ENCODE measurements at regions not wholly inside any gene's neighbourhood (a gene's known extent, or its start where the extent isn't known, plus 50 kb on each side); places are given as distances from the start of the nearest gene placed in this dataset.

DNA sequence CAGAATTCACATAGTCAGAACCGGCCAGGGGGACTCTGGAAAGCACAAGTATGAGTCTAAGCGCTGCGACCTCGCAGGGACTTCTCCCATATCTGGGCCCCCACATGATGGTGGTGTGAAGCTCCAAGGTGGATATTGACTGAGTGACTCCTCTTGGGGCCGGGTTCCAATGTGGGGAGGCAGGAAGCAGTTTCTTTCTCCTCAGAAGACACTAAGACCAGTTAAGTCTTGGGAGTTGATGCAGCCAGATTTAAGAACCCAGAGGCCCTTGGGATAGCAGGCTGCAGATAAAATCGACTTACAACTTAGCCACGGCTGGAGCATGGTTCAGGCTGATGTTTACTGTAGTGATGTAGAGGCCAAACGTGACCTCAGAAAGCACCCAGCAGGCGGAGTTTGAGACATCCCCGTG is 55.4 kb upstream of the KLF13 start (continued):
- TF ChIP-seq, protein P1, sequence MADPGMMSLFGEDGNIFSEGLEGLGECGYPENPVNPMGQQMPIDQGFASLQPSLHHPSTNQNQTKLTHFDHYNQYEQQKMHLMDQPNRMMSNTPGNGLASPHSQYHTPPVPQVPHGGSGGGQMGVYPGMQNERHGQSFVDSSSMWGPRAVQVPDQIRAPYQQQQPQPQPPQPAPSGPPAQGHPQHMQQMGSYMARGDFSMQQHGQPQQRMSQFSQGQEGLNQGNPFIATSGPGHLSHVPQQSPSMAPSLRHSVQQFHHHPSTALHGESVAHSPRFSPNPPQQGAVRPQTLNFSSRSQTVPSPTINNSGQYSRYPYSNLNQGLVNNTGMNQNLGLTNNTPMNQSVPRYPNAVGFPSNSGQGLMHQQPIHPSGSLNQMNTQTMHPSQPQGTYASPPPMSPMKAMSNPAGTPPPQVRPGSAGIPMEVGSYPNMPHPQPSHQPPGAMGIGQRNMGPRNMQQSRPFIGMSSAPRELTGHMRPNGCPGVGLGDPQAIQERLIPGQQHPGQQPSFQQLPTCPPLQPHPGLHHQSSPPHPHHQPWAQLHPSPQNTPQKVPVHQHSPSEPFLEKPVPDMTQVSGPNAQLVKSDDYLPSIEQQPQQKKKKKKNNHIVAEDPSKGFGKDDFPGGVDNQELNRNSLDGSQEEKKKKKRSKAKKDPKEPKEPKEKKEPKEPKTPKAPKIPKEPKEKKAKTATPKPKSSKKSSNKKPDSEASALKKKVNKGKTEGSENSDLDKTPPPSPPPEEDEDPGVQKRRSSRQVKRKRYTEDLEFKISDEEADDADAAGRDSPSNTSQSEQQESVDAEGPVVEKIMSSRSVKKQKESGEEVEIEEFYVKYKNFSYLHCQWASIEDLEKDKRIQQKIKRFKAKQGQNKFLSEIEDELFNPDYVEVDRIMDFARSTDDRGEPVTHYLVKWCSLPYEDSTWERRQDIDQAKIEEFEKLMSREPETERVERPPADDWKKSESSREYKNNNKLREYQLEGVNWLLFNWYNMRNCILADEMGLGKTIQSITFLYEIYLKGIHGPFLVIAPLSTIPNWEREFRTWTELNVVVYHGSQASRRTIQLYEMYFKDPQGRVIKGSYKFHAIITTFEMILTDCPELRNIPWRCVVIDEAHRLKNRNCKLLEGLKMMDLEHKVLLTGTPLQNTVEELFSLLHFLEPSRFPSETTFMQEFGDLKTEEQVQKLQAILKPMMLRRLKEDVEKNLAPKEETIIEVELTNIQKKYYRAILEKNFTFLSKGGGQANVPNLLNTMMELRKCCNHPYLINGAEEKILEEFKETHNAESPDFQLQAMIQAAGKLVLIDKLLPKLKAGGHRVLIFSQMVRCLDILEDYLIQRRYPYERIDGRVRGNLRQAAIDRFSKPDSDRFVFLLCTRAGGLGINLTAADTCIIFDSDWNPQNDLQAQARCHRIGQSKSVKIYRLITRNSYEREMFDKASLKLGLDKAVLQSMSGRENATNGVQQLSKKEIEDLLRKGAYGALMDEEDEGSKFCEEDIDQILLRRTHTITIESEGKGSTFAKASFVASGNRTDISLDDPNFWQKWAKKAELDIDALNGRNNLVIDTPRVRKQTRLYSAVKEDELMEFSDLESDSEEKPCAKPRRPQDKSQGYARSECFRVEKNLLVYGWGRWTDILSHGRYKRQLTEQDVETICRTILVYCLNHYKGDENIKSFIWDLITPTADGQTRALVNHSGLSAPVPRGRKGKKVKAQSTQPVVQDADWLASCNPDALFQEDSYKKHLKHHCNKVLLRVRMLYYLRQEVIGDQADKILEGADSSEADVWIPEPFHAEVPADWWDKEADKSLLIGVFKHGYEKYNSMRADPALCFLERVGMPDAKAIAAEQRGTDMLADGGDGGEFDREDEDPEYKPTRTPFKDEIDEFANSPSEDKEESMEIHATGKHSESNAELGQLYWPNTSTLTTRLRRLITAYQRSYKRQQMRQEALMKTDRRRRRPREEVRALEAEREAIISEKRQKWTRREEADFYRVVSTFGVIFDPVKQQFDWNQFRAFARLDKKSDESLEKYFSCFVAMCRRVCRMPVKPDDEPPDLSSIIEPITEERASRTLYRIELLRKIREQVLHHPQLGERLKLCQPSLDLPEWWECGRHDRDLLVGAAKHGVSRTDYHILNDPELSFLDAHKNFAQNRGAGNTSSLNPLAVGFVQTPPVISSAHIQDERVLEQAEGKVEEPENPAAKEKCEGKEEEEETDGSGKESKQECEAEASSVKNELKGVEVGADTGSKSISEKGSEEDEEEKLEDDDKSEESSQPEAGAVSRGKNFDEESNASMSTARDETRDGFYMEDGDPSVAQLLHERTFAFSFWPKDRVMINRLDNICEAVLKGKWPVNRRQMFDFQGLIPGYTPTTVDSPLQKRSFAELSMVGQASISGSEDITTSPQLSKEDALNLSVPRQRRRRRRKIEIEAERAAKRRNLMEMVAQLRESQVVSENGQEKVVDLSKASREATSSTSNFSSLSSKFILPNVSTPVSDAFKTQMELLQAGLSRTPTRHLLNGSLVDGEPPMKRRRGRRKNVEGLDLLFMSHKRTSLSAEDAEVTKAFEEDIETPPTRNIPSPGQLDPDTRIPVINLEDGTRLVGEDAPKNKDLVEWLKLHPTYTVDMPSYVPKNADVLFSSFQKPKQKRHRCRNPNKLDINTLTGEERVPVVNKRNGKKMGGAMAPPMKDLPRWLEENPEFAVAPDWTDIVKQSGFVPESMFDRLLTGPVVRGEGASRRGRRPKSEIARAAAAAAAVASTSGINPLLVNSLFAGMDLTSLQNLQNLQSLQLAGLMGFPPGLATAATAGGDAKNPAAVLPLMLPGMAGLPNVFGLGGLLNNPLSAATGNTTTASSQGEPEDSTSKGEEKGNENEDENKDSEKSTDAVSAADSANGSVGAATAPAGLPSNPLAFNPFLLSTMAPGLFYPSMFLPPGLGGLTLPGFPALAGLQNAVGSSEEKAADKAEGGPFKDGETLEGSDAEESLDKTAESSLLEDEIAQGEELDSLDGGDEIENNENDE (IDR thresholded peaks at IDR 0.05; ENCODE audit: insufficient replicate concordance, low read length): no peak
- no peak for TF ChIP-seq MAFK (IDR thresholded peaks at IDR 0.05; ENCODE audit: low read depth, low read length)
- no peak for TF ChIP-seq RAD21 (IDR thresholded peaks at IDR 0.05 in 1 of 2, conservative IDR thresholded peaks at IDR 0.05 in 1 of 2; ENCODE audit: low read depth in 2 of 2, low read length in 2 of 2)
- TF ChIP-seq ZNF274 (IDR thresholded peaks at IDR 0.05; ENCODE audit: borderline replicate concordance, extremely low read depth, low read length): no peak
- TF ChIP-seq SAP30 (IDR thresholded peaks at IDR 0.05; ENCODE audit: insufficient read depth, insufficient replicate concordance, low read length): no peak
